H1 (cell line): ENCODE measurements at regions not wholly inside any gene's neighbourhood (a gene's known extent, or its start where the extent isn't known, plus 50 kb on each side); places are given as distances from the start of the nearest gene placed in this dataset.

ENCODE experiments used
- NANOG ChIP-seq: IDR thresholded peaks from 2 replicates; pipeline ENCODE4 v1.6.1; 2011; ENCODE audit warnings: low read length, low read depth, mild to moderate bottlenecking, inconsistent platforms; ENCODE audit not compliant: insufficient read depth, poor library complexity, severe bottlenecking

DNA sequence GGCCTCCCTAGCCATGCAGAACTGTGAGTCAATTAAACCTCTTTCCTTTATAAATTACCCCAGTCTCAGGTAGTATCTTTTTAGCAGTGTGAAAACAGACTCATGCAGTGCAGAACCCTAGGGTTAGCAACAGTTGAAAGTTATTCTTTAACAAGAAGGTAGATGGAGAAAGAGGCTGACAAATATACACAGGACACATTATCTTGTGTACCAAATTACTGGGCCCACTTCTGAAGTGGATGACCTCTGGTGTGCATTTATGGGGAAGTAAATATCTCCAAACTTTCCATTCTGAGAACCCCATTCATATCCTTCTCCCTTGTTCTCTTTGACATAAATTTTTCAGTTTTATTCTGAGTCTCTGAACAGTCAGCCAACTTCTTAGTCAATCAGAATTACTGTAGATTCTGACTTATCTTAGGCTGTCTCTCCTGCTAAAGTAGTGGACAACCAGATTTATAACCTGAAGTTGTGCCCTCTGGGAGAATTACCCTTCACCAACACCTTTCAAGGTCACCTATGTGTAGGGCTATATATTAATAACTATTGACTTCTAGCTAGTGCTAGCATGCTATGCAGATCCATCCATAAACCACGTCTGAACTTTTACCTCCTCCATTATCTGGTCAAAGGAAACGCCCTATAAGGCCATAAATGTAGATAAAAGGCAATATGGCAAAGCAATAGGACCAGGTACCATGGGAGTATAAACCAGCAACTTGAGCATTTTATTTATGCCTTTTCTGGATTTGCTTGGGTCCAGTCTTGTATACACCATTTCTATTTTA, 72.5 kb upstream of the TAB3 start (continued):
- TF ChIP-seq NANOG: no peak
